Epidermal melanocyte (primary cell): ENCODE measurements at regions not wholly inside any gene's neighbourhood (a gene's known extent, or its start where the extent isn't known, plus 50 kb on each side); places are given as distances from the start of the nearest gene placed in this dataset.
"Not testable (repeated sequence)": the region's sequence is repeated elsewhere in the genome, so short reads cannot be mapped to it uniquely, and the experiment has no call there.

ENCODE experiments used
- DNase-seq: peaks from one replicate; pipeline ENCODE4 v3.0.0; 2011; ENCODE audit warnings: low spot score; ENCODE audit not compliant: insufficient read length

- DNase-seq, result not testable (repeated sequence)
These were observed 123.3 kb downstream of the EFNB1 start for GRCh38 chrX:68951942-68952619.

GRCh38 chrX:68950937-68951336, 122.1 kb downstream of the EFNB1 start:
- no peak for DNase-seq

GRCh38 chrX:68947882-68948605, 119.2 kb downstream of the EFNB1 start:
- no peak for DNase-seq

- DNase-seq, result no peak
These were observed 116.9 kb downstream of the EFNB1 start for GRCh38 chrX:68945603-68946228.

- no peak for DNase-seq
These were observed 116.3 kb downstream of the EFNB1 start for GRCh38 chrX:68945081-68945602.

GRCh38 chrX:68944211-68944610, 115.4 kb downstream of the EFNB1 start:
- no peak for DNase-seq

GRCh38 chrX:68942840-68943239, 114.0 kb downstream of the EFNB1 start:
- DNase-seq, result no peak

- DNase-seq, result no peak
These were observed 113.3 kb downstream of the EFNB1 start for GRCh38 chrX:68942104-68942503.

GRCh38 chrX:68941385-68941952, 112.6 kb downstream of the EFNB1 start:
- no peak for DNase-seq

GRCh38 chrX:68940601-68941000, 111.8 kb downstream of the EFNB1 start:
- DNase-seq, result no peak

- no peak for DNase-seq
These were observed 111.0 kb downstream of the EFNB1 start for GRCh38 chrX:68939868-68940267.

- no peak for DNase-seq
These were observed 109.6 kb downstream of the EFNB1 start for GRCh38 chrX:68938244-68939004.

GRCh38 chrX:68937581-68937980, 108.8 kb downstream of the EFNB1 start:
- no peak for DNase-seq

GRCh38 chrX:68936608-68937007, 107.8 kb downstream of the EFNB1 start:
- DNase-seq, result no peak

GRCh38 chrX:68936126-68936525, 107.3 kb downstream of the EFNB1 start:
- no peak for DNase-seq

GRCh38 chrX:68935362-68935761, 106.5 kb downstream of the EFNB1 start:
- DNase-seq, result no peak

- no peak for DNase-seq
These were observed 106.1 kb downstream of the EFNB1 start for GRCh38 chrX:68934922-68935321.

GRCh38 chrX:68934421-68934820, 105.6 kb downstream of the EFNB1 start:
- DNase-seq, result no peak

GRCh38 chrX:68932611-68933010, 103.8 kb downstream of the EFNB1 start:
- DNase-seq, result no peak

- no peak for DNase-seq
These were observed 102.5 kb downstream of the EFNB1 start for GRCh38 chrX:68931345-68931744.
